ENCODE measurements at regions not wholly inside any gene's neighbourhood (a gene's known extent, or its start where the extent isn't known, plus 50 kb on each side); places are given as distances from the start of the nearest gene placed in this dataset.

DNA sequence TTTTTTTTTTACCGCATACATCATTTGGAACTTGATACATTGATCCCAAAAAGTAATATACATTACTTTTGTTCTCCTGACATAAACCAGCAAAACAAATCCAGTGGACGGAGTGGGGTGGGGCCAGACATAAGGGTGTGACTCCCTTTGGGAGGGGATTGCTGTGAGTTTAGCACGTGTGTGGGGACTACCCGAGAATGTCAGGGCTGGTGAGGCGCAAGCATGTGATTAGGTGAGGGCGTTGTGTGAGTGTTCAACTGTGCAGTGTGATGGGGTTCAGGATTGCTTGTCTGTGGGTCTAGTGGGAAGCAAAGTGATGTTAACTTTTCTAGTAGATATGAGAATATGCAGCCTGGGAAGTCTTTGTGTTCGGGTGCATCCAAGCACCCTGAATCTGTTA, 468.0 kb downstream of the TSHZ3 start:
- H3K9me2 ChIP-seq (ENCODE audit: insufficient read depth, low read length): no peaks in the 10 kb centered on the region
- TF ChIP-seq EP300 (conservative IDR thresholded peaks at IDR 0.05; ENCODE audit: poor library complexity, severe bottlenecking) (no peak), TAF1 (IDR thresholded peaks at IDR 0.05; ENCODE audit: low read depth) (no peak), MXI1 (conservative IDR thresholded peaks at IDR 0.05; ENCODE audit: poor library complexity, severe bottlenecking) (no peak), SMC3 (conservative IDR thresholded peaks at IDR 0.05; ENCODE audit: poor library complexity) (no peak), POLR2AphosphoS5 (IDR thresholded peaks at IDR 0.05) (no peak), EZH2 (IDR thresholded peaks at IDR 0.05; ENCODE audit: borderline replicate concordance, insufficient read depth, low read length, poor library complexity, severe bottlenecking) (no peak), RAD21 (conservative IDR thresholded peaks at IDR 0.05) (no peak)
- TF ChIP-seq, protein P1, sequence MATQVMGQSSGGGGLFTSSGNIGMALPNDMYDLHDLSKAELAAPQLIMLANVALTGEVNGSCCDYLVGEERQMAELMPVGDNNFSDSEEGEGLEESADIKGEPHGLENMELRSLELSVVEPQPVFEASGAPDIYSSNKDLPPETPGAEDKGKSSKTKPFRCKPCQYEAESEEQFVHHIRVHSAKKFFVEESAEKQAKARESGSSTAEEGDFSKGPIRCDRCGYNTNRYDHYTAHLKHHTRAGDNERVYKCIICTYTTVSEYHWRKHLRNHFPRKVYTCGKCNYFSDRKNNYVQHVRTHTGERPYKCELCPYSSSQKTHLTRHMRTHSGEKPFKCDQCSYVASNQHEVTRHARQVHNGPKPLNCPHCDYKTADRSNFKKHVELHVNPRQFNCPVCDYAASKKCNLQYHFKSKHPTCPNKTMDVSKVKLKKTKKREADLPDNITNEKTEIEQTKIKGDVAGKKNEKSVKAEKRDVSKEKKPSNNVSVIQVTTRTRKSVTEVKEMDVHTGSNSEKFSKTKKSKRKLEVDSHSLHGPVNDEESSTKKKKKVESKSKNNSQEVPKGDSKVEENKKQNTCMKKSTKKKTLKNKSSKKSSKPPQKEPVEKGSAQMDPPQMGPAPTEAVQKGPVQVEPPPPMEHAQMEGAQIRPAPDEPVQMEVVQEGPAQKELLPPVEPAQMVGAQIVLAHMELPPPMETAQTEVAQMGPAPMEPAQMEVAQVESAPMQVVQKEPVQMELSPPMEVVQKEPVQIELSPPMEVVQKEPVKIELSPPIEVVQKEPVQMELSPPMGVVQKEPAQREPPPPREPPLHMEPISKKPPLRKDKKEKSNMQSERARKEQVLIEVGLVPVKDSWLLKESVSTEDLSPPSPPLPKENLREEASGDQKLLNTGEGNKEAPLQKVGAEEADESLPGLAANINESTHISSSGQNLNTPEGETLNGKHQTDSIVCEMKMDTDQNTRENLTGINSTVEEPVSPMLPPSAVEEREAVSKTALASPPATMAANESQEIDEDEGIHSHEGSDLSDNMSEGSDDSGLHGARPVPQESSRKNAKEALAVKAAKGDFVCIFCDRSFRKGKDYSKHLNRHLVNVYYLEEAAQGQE (IDR thresholded peaks at IDR 0.05; ENCODE audit: borderline replicate concordance): no peak
- TF ChIP-seq, protein P2, sequence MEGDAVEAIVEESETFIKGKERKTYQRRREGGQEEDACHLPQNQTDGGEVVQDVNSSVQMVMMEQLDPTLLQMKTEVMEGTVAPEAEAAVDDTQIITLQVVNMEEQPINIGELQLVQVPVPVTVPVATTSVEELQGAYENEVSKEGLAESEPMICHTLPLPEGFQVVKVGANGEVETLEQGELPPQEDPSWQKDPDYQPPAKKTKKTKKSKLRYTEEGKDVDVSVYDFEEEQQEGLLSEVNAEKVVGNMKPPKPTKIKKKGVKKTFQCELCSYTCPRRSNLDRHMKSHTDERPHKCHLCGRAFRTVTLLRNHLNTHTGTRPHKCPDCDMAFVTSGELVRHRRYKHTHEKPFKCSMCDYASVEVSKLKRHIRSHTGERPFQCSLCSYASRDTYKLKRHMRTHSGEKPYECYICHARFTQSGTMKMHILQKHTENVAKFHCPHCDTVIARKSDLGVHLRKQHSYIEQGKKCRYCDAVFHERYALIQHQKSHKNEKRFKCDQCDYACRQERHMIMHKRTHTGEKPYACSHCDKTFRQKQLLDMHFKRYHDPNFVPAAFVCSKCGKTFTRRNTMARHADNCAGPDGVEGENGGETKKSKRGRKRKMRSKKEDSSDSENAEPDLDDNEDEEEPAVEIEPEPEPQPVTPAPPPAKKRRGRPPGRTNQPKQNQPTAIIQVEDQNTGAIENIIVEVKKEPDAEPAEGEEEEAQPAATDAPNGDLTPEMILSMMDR (IDR thresholded peaks at IDR 0.05; ENCODE audit: poor library complexity, severe bottlenecking): no peak
- no peaks in the 10 kb centered on the region for H3K27me3 ChIP-seq (ENCODE audit: insufficient read depth, low read depth, low read length)
- no peak overlapping the region for H3K4me3 ChIP-seq (ENCODE audit: low read length)
- no peak overlapping the region for H3K27ac ChIP-seq (ENCODE audit: low read length)
- no peaks in the 10 kb centered on the region for H3K9me3 ChIP-seq (ENCODE audit: low read length)
- no peak overlapping the region for H3K9ac ChIP-seq (ENCODE audit: low read length)
- H2AFZ ChIP-seq (ENCODE audit: low read depth, low read length): no peak overlapping the region
- H4K20me1 ChIP-seq (ENCODE audit: insufficient read depth): no peaks in the 10 kb centered on the region
- no peaks in the 10 kb centered on the region for H3F3A ChIP-seq (ENCODE audit: insufficient read depth, low read length, poor library complexity, severe bottlenecking)
- no peaks in the 10 kb centered on the region for H3K36me3 ChIP-seq (ENCODE audit: insufficient read depth, low read length)
- no peak overlapping the region for H3K4me2 ChIP-seq (ENCODE audit: low read length)
- H3K79me2 ChIP-seq (replicated peaks; ENCODE audit: insufficient read depth, low read length): no peaks in the 10 kb centered on the region

DNA sequence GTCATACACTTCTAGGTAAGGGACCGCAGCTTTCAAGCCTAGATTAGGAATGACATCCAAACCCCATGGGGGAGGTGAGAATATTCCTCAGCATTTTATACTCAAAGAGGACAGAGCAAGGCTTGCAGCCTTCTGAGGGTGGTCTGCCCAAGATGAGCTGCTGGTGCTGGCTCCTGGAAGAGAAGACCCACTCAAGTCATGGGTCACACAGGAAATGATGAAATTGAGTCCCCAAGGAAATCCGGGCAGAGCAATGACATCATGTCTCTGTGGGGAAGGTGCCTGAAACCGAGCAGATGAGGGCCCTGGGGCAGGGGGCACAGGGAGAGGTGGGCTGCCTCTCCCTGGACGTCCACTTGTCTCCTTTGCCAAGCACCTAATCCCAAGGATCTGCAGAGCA, 468.7 kb downstream of the TSHZ3 start:
- no peak overlapping the region for H2AFZ ChIP-seq (ENCODE audit: low read depth, low read length)
- H3K9ac ChIP-seq (ENCODE audit: low read length): no peak overlapping the region
- H3F3A ChIP-seq (ENCODE audit: insufficient read depth, low read length, poor library complexity, severe bottlenecking): no peaks in the 10 kb centered on the region
- TF ChIP-seq RAD21 (conservative IDR thresholded peaks at IDR 0.05): no peak
- no peak for TF ChIP-seq POLR2AphosphoS5 (IDR thresholded peaks at IDR 0.05)
- TF ChIP-seq, protein P1 (IDR thresholded peaks at IDR 0.05; ENCODE audit: borderline replicate concordance): no peak
- TF ChIP-seq TAF1 (IDR thresholded peaks at IDR 0.05; ENCODE audit: low read depth): no peak
- TF ChIP-seq EZH2 (IDR thresholded peaks at IDR 0.05; ENCODE audit: borderline replicate concordance, insufficient read depth, low read length, poor library complexity, severe bottlenecking): no peak
- TF ChIP-seq EP300 (conservative IDR thresholded peaks at IDR 0.05; ENCODE audit: poor library complexity, severe bottlenecking): no peak
- no peak for TF ChIP-seq SMC3 (conservative IDR thresholded peaks at IDR 0.05; ENCODE audit: poor library complexity)
- TF ChIP-seq, protein P2 (IDR thresholded peaks at IDR 0.05; ENCODE audit: poor library complexity, severe bottlenecking): no peak
- TF ChIP-seq MXI1 (conservative IDR thresholded peaks at IDR 0.05; ENCODE audit: poor library complexity, severe bottlenecking): no peak
- H3K27ac ChIP-seq (ENCODE audit: low read length): no peak overlapping the region
- H3K9me3 ChIP-seq (ENCODE audit: low read length): no peaks in the 10 kb centered on the region
- H4K20me1 ChIP-seq (ENCODE audit: insufficient read depth): no peaks in the 10 kb centered on the region
- H3K27me3 ChIP-seq (ENCODE audit: insufficient read depth, low read depth, low read length): no peaks in the 10 kb centered on the region
- no peaks in the 10 kb centered on the region for H3K36me3 ChIP-seq (ENCODE audit: insufficient read depth, low read length)
- H3K4me2 ChIP-seq (ENCODE audit: low read length): no peak overlapping the region
- no peak overlapping the region for H3K4me3 ChIP-seq (ENCODE audit: low read length)
- no peaks in the 10 kb centered on the region for H3K79me2 ChIP-seq (replicated peaks; ENCODE audit: insufficient read depth, low read length)
- H3K9me2 ChIP-seq (ENCODE audit: insufficient read depth, low read length): no peaks in the 10 kb centered on the region

All from neural cell (in vitro differentiated cells).